ENCODE measurements at regions not wholly inside any gene's neighbourhood (a gene's known extent, or its start where the extent isn't known, plus 50 kb on each side); places are given as distances from the start of the nearest gene placed in this dataset.

DNA sequence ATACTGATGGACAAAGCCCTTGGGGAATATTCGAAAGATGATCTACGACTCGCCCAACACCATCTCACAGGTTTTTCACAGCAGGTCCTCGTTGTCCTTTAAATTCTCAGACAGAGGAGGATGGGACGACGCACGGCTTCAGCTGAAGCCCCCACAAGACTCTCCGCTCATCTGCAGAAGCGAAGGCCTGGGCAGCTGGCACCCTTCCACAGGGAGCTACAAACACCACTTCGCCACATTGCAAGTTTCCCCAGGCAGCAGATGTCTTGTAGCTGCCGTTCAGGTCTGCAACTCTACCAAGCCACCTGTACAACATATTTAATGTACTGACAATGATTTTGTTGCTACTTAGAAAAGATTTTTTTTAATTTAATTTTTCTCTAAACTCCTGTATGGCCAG is 642.9 kb downstream of the ZEB2 start:
- H3K4me3 Mint-ChIP-seq (ENCODE audit: low read depth, unreplicated experiment): no peak overlapping the region

DNA sequence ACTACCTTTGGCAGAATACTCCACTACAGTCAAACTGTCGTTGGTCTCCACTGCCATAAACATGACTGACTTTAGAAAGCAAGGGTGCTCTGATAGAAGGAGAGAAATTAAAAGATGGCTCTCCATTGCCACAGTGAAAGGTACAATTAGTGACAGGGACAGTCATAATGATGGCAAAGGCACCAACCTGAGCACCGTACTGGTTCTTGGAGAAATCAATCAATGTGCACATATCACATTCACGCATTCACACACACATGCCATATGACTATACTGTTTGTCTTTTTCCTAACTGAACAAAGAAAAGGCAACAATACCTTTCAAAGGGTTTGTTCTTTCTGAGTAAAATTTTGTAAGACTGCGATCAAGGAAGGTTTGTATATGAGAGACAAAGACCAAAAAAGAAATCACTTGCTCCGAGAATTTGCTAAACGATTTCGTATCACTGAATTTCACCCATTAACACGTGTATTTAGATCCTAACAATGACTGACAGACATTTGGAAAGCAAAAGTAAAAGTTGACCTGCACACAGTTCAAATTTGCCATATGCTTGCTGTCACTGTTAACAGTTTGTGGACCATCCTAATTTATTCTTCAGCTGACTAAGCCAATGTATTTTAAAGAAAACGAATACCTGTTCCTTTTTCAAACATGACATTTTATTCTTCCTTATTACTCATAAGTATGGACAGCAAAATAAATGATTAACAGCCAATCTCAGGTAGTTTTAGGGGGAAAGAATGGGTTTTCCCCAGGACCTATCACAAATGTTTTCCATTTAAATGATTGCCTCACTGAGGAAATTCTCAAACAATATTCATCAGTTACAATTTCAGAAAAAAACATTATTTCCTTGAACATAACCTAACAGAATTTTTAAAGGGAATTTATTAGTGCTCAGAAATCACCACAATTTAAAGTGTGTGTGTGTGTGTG is 644.4 kb downstream of the ZEB2 start:
- intact Hi-C loops (cut with micrococcal nuclease; ENCODE audit: unreplicated experiment): no loop called here
- CTCF ChIA-PET: no interaction called here
- H3K27me3 Mint-ChIP-seq (ENCODE audit: unreplicated experiment): no peaks in the 10 kb centered on the region
- no peaks in the 10 kb centered on the region for H3K36me3 Mint-ChIP-seq (ENCODE audit: insufficient read depth, unreplicated experiment)
- DNase-seq: no peak
- no TSS peak for BruUV-seq (replicated peaks)
- no peak overlapping the region for H3K4me3 Mint-ChIP-seq (ENCODE audit: low read depth, unreplicated experiment)
- TF ChIP-seq, protein P1, sequence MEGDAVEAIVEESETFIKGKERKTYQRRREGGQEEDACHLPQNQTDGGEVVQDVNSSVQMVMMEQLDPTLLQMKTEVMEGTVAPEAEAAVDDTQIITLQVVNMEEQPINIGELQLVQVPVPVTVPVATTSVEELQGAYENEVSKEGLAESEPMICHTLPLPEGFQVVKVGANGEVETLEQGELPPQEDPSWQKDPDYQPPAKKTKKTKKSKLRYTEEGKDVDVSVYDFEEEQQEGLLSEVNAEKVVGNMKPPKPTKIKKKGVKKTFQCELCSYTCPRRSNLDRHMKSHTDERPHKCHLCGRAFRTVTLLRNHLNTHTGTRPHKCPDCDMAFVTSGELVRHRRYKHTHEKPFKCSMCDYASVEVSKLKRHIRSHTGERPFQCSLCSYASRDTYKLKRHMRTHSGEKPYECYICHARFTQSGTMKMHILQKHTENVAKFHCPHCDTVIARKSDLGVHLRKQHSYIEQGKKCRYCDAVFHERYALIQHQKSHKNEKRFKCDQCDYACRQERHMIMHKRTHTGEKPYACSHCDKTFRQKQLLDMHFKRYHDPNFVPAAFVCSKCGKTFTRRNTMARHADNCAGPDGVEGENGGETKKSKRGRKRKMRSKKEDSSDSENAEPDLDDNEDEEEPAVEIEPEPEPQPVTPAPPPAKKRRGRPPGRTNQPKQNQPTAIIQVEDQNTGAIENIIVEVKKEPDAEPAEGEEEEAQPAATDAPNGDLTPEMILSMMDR (IDR thresholded peaks at IDR 0.05; ENCODE audit: unreplicated experiment): no peak
- H3K4me1 Mint-ChIP-seq (ENCODE audit: low read depth, unreplicated experiment): peaks cover 10% of the 10 kb centered on the region
- H3K9me3 Mint-ChIP-seq (ENCODE audit: low read depth, unreplicated experiment): peaks cover 9% of the 10 kb centered on the region
- H3K27ac Mint-ChIP-seq (ENCODE audit: unreplicated experiment): no peak overlapping the region

More for the DNA sequence above, 642.9 kb downstream of the ZEB2 start:
- H3K27me3 Mint-ChIP-seq (ENCODE audit: unreplicated experiment): no peaks in the 10 kb centered on the region
- DNase-seq: no peak
- TF ChIP-seq, protein P1 (IDR thresholded peaks at IDR 0.05; ENCODE audit: unreplicated experiment): no peak
- H3K4me1 Mint-ChIP-seq (ENCODE audit: low read depth, unreplicated experiment): peaks cover 10% of the 10 kb centered on the region
- intact Hi-C loops (cut with micrococcal nuclease; ENCODE audit: unreplicated experiment): no loop called here
- BruUV-seq (replicated peaks): no TSS peak
- no peak overlapping the region for H3K27ac Mint-ChIP-seq (ENCODE audit: unreplicated experiment)
- CTCF ChIA-PET: no interaction called here
- H3K9me3 Mint-ChIP-seq (ENCODE audit: low read depth, unreplicated experiment): peaks cover 7% of the 10 kb centered on the region
- H3K36me3 Mint-ChIP-seq (ENCODE audit: insufficient read depth, unreplicated experiment): no peaks in the 10 kb centered on the region

DNA sequence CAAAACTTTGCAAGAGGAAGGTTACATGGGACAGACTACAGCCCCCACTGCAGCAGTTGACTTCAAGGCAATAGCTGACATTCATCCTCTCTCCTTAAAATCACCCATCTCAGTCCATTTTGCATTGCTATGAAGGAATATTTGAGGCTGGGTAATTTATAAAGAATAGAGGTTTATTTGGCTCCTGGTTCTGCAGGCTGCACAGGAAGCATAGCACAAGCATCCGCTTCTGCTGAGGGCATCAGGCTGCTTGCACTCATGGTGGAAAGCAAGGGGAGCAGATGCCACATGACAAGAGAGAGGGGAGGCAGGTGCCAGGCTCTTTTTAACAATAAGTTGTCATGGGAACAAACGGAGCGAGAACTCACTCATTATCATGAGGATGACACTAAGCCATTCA is 646.0 kb downstream of the ZEB2 start:
- Mint-ChIP-seq H3K4me3 (ENCODE audit: low read depth, unreplicated experiment) (no peak overlapping the region), H3K9me3 (ENCODE audit: low read depth, unreplicated experiment) (peaks cover 14% of the 10 kb centered on the region)

DNA sequence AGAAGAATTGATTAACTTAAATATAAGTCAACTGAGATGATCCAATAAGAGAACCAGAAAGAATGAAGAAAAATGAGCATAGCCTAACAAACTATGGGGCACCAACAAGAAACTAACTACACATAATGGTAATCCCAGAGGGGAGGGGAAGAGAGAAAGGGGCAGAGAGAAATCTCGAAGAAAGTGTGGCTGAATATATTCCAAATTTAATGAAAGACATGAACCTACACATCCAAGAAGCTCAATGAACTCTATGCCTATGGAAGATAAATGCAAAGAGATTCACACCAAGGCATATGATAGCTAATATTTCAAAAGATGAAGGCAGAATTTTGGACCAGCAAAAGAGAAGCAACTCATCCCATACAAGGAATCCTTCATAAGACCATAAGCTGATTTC is 649.2 kb downstream of the ZEB2 start:
- CTCF ChIA-PET: no interaction called here
- no peak for DNase-seq
- H3K27ac Mint-ChIP-seq (ENCODE audit: unreplicated experiment): no peak overlapping the region
- H3K9me3 Mint-ChIP-seq (ENCODE audit: low read depth, unreplicated experiment): peaks cover 15% of the 10 kb centered on the region
- H3K27me3 Mint-ChIP-seq (ENCODE audit: unreplicated experiment): no peaks in the 10 kb centered on the region
- intact Hi-C loops (cut with micrococcal nuclease; ENCODE audit: unreplicated experiment): no loop called here
- H3K4me3 Mint-ChIP-seq (ENCODE audit: low read depth, unreplicated experiment): no peak overlapping the region
- TF ChIP-seq, protein P1 (IDR thresholded peaks at IDR 0.05; ENCODE audit: unreplicated experiment): no peak
- no peaks in the 10 kb centered on the region for H3K36me3 Mint-ChIP-seq (ENCODE audit: insufficient read depth, unreplicated experiment)
- BruUV-seq (replicated peaks): no TSS peak
- H3K4me1 Mint-ChIP-seq (ENCODE audit: low read depth, unreplicated experiment): peaks cover 10% of the 10 kb centered on the region

More for the DNA sequence above, 646.0 kb downstream of the ZEB2 start:
- H3K27me3 Mint-ChIP-seq (ENCODE audit: unreplicated experiment): no peaks in the 10 kb centered on the region
- DNase-seq: no peak
- intact Hi-C loops (cut with micrococcal nuclease; ENCODE audit: unreplicated experiment): no loop called here
- CTCF ChIA-PET: no interaction called here
- H3K4me1 Mint-ChIP-seq (ENCODE audit: low read depth, unreplicated experiment): peaks cover 10% of the 10 kb centered on the region
- H3K27ac Mint-ChIP-seq (ENCODE audit: unreplicated experiment): no peak overlapping the region
- TF ChIP-seq, protein P1 (IDR thresholded peaks at IDR 0.05; ENCODE audit: unreplicated experiment): no peak
- H3K36me3 Mint-ChIP-seq (ENCODE audit: insufficient read depth, unreplicated experiment): no peaks in the 10 kb centered on the region
- BruUV-seq (replicated peaks): no TSS peak
